SK-N-SH (cell line): ENCODE measurements at regions not wholly inside any gene's neighbourhood (a gene's known extent, or its start where the extent isn't known, plus 50 kb on each side); places are given as distances from the start of the nearest gene placed in this dataset.

ENCODE experiments used
- CTCF ChIA-PET: fragments of 300-600, 350-600 bp; formaldehyde crosslinking; extraction: SDS; loops from one replicate; lab custom pipeline; 2021; lab: Yijun Ruan, JAX
- POLR2A ChIA-PET: fragments of 350-600 bp; sonication (Branson Sonifier 250); formaldehyde crosslinking; extraction: SDS; loops from one replicate; lab custom pipeline; 2020; ENCODE audit warnings: antibody characterized with exemption, inconsistent platforms; lab: Yijun Ruan, JAX
- DNase-seq: peaks from one replicate; pipeline ENCODE4 v3.0.0; 2012
- H2AFZ ChIP-seq: fragments of 200-600 bp; sonication (generic); 2 replicates; pipeline ENCODE4 v1.8.1; 2016; ENCODE audit warnings: antibody characterized with exemption, mild to moderate bottlenecking, low read depth
- H3F3A ChIP-seq: fragments of 200-600 bp; sonication (generic); replicated peaks from 2 replicates; pipeline ENCODE3; 2016; ENCODE audit warnings: antibody characterized with exemption, mild to moderate bottlenecking; ENCODE audit not compliant: insufficient read depth
- H3K27ac ChIP-seq, 2 experiments: fragments of 200-500 bp in 1 of 2; fragments of 200-600 bp in 1 of 2; sonication (Bioruptor generic) in 1 of 2; sonication (generic), shearing (Covaris generic) in 1 of 2; 2 replicates each; pipeline versions ENCODE4 v1.5.1 to v1.6.1; 2014 to 2016; ENCODE audit warnings: low read depth in 2 of 2, inconsistent platforms in 1 of 2, low read length in 1 of 2, mild to moderate bottlenecking in 1 of 2, mixed read lengths in 1 of 2
- H3K27me3 ChIP-seq: fragments of 200-600 bp; sonication (generic), shearing (Covaris generic); 2 replicates; pipeline ENCODE4 v1.6.1; 2016; ENCODE audit warnings: mixed run types; ENCODE audit not compliant: insufficient read depth
- H3K36me3 ChIP-seq, 2 experiments: fragments of 200-500 bp in 1 of 2; fragments of 200-600 bp in 1 of 2; sonication (Bioruptor generic) in 1 of 2; sonication (generic) in 1 of 2; replicated peaks in 1 of 2; 2 replicates each; pipeline versions ENCODE3 to v1.5.1; 2014 to 2016; ENCODE audit warnings: low read length in 1 of 2, mild to moderate bottlenecking in 1 of 2; ENCODE audit not compliant: insufficient read depth in 2 of 2, control insufficient read depth in 1 of 2
- H3K4me1 ChIP-seq, 2 experiments: fragments of 200-500 bp in 1 of 2; fragments of 200-600 bp in 1 of 2; sonication (Bioruptor generic) in 1 of 2; sonication (generic), shearing (Covaris generic) in 1 of 2; 2 replicates each; pipeline versions ENCODE4 v1.5.1 to v1.6.1; 2014 to 2016; ENCODE audit warnings: low read depth in 1 of 2, low read length in 1 of 2, mixed run types in 1 of 2; ENCODE audit not compliant: insufficient read depth in 2 of 2, control insufficient read depth in 1 of 2
- H3K4me2 ChIP-seq: fragments of 200-600 bp; sonication (generic), shearing (Covaris generic); 2 replicates; pipeline ENCODE4 v1.6.1; 2017; ENCODE audit warnings: mixed run types
- H3K4me3 ChIP-seq, 2 experiments: fragments of 200-500 bp in 1 of 2; fragments of 200-600 bp in 1 of 2; sonication (Bioruptor generic) in 1 of 2; sonication (generic), shearing (Covaris generic) in 1 of 2; 2 replicates each; pipeline versions ENCODE4 v1.5.1 to v1.8.1; 2014 to 2016; ENCODE audit warnings: low read depth in 2 of 2, inconsistent platforms in 1 of 2, low read length in 1 of 2, mild to moderate bottlenecking in 1 of 2, mixed read lengths in 1 of 2, moderate library complexity in 1 of 2
- H3K79me2 ChIP-seq: fragments of 200-600 bp; sonication (generic); 2 replicates; pipeline ENCODE4 v1.8.1; 2017; ENCODE audit warnings: mild to moderate bottlenecking; ENCODE audit not compliant: insufficient read depth
- H3K9ac ChIP-seq: fragments of 200-600 bp; sonication (generic); 2 replicates; pipeline ENCODE4 v1.6.1; 2017; ENCODE audit warnings: mixed run types
- H3K9me2 ChIP-seq: fragments of 200-600 bp; sonication (generic); 2 replicates; pipeline ENCODE4 v1.6.1; 2017; ENCODE audit warnings: mixed run types
- H3K9me3 ChIP-seq: fragments of 200-600 bp; sonication (generic); 2 replicates; pipeline ENCODE4 v1.6.1; 2017; ENCODE audit warnings: mixed run types, mild to moderate bottlenecking, moderate library complexity
- H4K20me1 ChIP-seq: fragments of 200-600 bp; sonication (generic); 2 replicates; pipeline ENCODE4 v1.6.1; 2017; ENCODE audit warnings: mild to moderate bottlenecking, mixed run types; ENCODE audit not compliant: insufficient read depth
- FOXM1 ChIP-seq: IDR thresholded peaks from 2 replicates; pipeline ENCODE4 v1.4.0; 2012; ENCODE audit warnings: low read depth, mild to moderate bottlenecking
- IRF3 ChIP-seq: fragments of 150-350 bp; IDR thresholded peaks from 2 replicates; pipeline ENCODE4 v1.6.1; 2016; ENCODE audit warnings: mild to moderate bottlenecking, low read depth, low read length
- MEF2A ChIP-seq: IDR thresholded peaks from 2 replicates; pipeline ENCODE4 v1.4.0; 2012; ENCODE audit warnings: low read depth, borderline replicate concordance
- NRF1 ChIP-seq: IDR thresholded peaks from 2 replicates; pipeline ENCODE4 v1.6.1; 2012; ENCODE audit warnings: low read depth, mild to moderate bottlenecking, low read length
- PBX3 ChIP-seq: IDR thresholded peaks from 2 replicates; pipeline ENCODE4; 2012
- RAD21 ChIP-seq: IDR thresholded peaks from 2 replicates; pipeline ENCODE4 v1.6.1; 2012; ENCODE audit warnings: mild to moderate bottlenecking, low read length
- RFX5 ChIP-seq: IDR thresholded peaks from 2 replicates; pipeline ENCODE4 v1.6.1; 2012; ENCODE audit warnings: mild to moderate bottlenecking, improper control_type of control experiment, low read length
- SMC3 ChIP-seq: IDR thresholded peaks from 2 replicates; pipeline ENCODE4 v1.6.1; 2012; ENCODE audit warnings: low read depth, low read length, improper control_type of control experiment
- TCF12 ChIP-seq: IDR thresholded peaks from 2 replicates; pipeline ENCODE4 v1.4.0; 2012
- TEAD4 ChIP-seq: IDR thresholded peaks from 2 replicates; pipeline ENCODE4 v1.4.0; 2012; ENCODE audit warnings: mild to moderate bottlenecking, borderline replicate concordance; ENCODE audit not compliant: insufficient read depth
- WGBS: methylation state at CpG from one replicate; pipeline ENCODE4 v1.1.6; 2017; ENCODE audit warnings: low lambda C conversion rate; 5-methylcytosine and 5-hydroxymethylcytosine counted together
- TF ChIP-seq, protein P1 (sequence below): fragments of 200-600 bp; sonication (generic); IDR thresholded peaks from 2 replicates; pipeline ENCODE4 v1.6.1; 2017; ENCODE audit warnings: antibody characterized with exemption, mild to moderate bottlenecking, moderate library complexity

DNA sequence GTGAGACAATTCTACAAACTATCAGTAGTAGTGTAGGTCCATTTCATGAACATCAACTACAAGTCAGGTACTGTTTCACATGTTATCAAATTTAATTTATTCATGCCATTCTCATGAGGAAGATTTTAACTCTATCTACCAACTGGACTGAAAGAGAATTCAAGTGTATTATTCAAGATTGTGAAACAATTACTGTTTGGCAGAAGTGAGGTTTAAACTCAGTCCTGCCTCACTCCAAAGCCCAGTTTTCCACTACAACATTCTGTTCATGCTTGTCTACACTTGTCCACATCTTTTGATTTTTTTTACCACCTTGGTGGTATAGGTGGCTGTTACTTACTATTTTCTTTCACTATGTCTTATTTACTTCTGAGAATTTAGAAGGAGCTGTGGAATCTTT is 272.9 kb downstream of the TGFB2 start:
- Histone ChIP-seq H3K36me3 (no peaks in the 10 kb centered on the region), H3K9me2 (no peaks in the 10 kb centered on the region), H3K4me3 (no peak overlapping the region), H3F3A (no peaks in the 10 kb centered on the region), H3K4me2 (no peak overlapping the region), H3K27ac (no peak overlapping the region), H3K27me3 (no peaks in the 10 kb centered on the region), H3K79me2 (no peaks in the 10 kb centered on the region), H3K9me3 (no peaks in the 10 kb centered on the region; the same call in 1 of the 2 replicates), H2AFZ (no peak overlapping the region), H4K20me1 (no peaks in the 10 kb centered on the region), H3K4me1 (no peaks in the 10 kb centered on the region), H3K9ac (no peak overlapping the region)
- ChIA-PET CTCF (no interaction called here), POLR2A (no interaction called here)
- no peak for DNase-seq
- TF ChIP-seq, protein P1, sequence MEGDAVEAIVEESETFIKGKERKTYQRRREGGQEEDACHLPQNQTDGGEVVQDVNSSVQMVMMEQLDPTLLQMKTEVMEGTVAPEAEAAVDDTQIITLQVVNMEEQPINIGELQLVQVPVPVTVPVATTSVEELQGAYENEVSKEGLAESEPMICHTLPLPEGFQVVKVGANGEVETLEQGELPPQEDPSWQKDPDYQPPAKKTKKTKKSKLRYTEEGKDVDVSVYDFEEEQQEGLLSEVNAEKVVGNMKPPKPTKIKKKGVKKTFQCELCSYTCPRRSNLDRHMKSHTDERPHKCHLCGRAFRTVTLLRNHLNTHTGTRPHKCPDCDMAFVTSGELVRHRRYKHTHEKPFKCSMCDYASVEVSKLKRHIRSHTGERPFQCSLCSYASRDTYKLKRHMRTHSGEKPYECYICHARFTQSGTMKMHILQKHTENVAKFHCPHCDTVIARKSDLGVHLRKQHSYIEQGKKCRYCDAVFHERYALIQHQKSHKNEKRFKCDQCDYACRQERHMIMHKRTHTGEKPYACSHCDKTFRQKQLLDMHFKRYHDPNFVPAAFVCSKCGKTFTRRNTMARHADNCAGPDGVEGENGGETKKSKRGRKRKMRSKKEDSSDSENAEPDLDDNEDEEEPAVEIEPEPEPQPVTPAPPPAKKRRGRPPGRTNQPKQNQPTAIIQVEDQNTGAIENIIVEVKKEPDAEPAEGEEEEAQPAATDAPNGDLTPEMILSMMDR: no peak
- TF ChIP-seq IRF3 (no peak), TEAD4 (no peak), MEF2A (no peak), RAD21 (no peak), NRF1 (no peak), SMC3 (no peak)

- Histone ChIP-seq H2AFZ (no peak overlapping the region), H3K4me2 (no peak overlapping the region), H3K27ac (no peak overlapping the region)
Measured at GRCh38 chr1:218620956-218621355, 275.8 kb downstream of the TGFB2 start.

More at GRCh38 chr1:218620956-218621355, 275.8 kb downstream of the TGFB2 start:
- Histone ChIP-seq H3K4me1 (no peaks in the 10 kb centered on the region), H3K9me2 (no peaks in the 10 kb centered on the region), H3K9me3 (no peaks in the 10 kb centered on the region), H3K4me3 (no peak overlapping the region), H3K27me3 (no peaks in the 10 kb centered on the region), H3K9ac (no peak overlapping the region), H3F3A (no peaks in the 10 kb centered on the region), H3K79me2 (no peaks in the 10 kb centered on the region), H4K20me1 (no peaks in the 10 kb centered on the region), H3K36me3 (no peaks in the 10 kb centered on the region)
- TF ChIP-seq FOXM1 (no peak), PBX3 (no peak), RFX5 (no peak), TCF12 (no peak)
- TF ChIP-seq, protein P1: no peak
- 58% methylated on average over 1 of the region's 1 CpG for WGBS
- ChIA-PET POLR2A (no interaction called here), CTCF (interaction anchor here (1.3 kb wide), 1 partner anchor 12 kb away, joined by 3 read pairs; no protein-coding TSS in a partner anchor)
- no peak for DNase-seq
